MM.1S (cell line): ENCODE measurements at regions not wholly inside any gene's neighbourhood (a gene's known extent, or its start where the extent isn't known, plus 50 kb on each side); places are given as distances from the start of the nearest gene placed in this dataset.

ENCODE experiments used
- EZH2 ChIP-seq: fragments of 300-600 bp; sonication (generic); optimal IDR thresholded peaks from 2 replicates; pipeline ENCODE3; 2017; ENCODE audit warnings: low read depth, mild to moderate bottlenecking, antibody characterized with exemption, low read length, mixed read lengths
- EZH2phosphoT487 ChIP-seq: fragments of 300-600 bp; sonication (generic); IDR thresholded peaks from 2 replicates; pipeline ENCODE4 v1.6.1; 2018; ENCODE audit warnings: antibody characterized with exemption, low read length
- TF ChIP-seq, protein P1 (sequence below): fragments of 300-600 bp; sonication (generic); IDR thresholded peaks from 2 replicates; pipeline ENCODE4 v1.5.1; 2016; ENCODE audit warnings: antibody characterized with exemption, low read length, mixed read lengths

DNA sequence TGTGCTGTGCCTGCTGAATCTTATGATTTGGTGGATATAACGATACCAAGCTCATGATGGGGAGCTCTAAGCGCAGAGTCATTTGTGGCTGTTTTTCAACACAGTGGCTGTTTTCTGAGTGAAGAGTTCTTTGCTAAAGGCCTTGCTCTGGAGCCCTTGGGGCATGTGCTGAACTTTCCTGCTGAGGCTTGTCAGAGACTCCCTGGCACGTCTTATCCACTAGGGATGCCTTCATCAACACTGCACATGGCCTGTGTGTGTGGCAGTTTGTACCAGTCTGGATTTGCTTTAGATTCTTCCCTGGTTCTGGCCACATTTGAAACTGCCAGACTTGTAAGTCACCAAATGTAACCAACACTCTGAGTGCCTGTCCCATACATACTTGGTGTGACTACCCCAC is 188.2 kb downstream of the DMRT2 start:
- TF ChIP-seq, protein P1, sequence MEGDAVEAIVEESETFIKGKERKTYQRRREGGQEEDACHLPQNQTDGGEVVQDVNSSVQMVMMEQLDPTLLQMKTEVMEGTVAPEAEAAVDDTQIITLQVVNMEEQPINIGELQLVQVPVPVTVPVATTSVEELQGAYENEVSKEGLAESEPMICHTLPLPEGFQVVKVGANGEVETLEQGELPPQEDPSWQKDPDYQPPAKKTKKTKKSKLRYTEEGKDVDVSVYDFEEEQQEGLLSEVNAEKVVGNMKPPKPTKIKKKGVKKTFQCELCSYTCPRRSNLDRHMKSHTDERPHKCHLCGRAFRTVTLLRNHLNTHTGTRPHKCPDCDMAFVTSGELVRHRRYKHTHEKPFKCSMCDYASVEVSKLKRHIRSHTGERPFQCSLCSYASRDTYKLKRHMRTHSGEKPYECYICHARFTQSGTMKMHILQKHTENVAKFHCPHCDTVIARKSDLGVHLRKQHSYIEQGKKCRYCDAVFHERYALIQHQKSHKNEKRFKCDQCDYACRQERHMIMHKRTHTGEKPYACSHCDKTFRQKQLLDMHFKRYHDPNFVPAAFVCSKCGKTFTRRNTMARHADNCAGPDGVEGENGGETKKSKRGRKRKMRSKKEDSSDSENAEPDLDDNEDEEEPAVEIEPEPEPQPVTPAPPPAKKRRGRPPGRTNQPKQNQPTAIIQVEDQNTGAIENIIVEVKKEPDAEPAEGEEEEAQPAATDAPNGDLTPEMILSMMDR: no peak
- no peak for TF ChIP-seq EZH2
- TF ChIP-seq EZH2phosphoT487: no peak
